Prostate gland (tissue), 2 donors: ENCODE measurements at regions not wholly inside any gene's neighbourhood (a gene's known extent, or its start where the extent isn't known, plus 50 kb on each side); places are given as distances from the start of the nearest gene placed in this dataset.

ENCODE experiments used
- CTCF ChIP-seq, 4 experiments: fragments of 200-600 bp in 2 of 4; fragments of 450-650 bp in 2 of 4; sonication (generic) in 2 of 4; IDR thresholded peaks; 1 replicate in 3 of 4; 2 replicates in 1 of 4; pipeline ENCODE4 v1.5.1; 2016 to 2019; ENCODE audit warnings: antibody characterized with exemption in 4 of 4, mild to moderate bottlenecking in 2 of 4, moderate library complexity in 2 of 4
- POLR2AphosphoS5 ChIP-seq: sonication (generic); formaldehyde crosslinking; IDR thresholded peaks from one replicate; pipeline ENCODE4 v1.6.1; 2017; ENCODE audit warnings: antibody characterized with exemption

- TF ChIP-seq CTCF (IDR thresholded peaks at IDR 0.05): no peak
- TF ChIP-seq POLR2AphosphoS5: no peak
These were observed 88.6 kb upstream of the LMO4 start for GRCh38 chr1:87239997-87240605.
